GM04503 (cell line): ENCODE measurements at regions not wholly inside any gene's neighbourhood (a gene's known extent, or its start where the extent isn't known, plus 50 kb on each side); places are given as distances from the start of the nearest gene placed in this dataset.
A peak's percentile ranks its signal among the peaks of the same experiment; 100 is the strongest.

Experiments used
- DNase-seq: peaks from one replicate; pipeline ENCODE4 v3.0.0-alpha.2; 2012; ENCODE audit warnings: low read depth

- DNase-seq = no peak
Observed at GRCh38 chr12:115259968-115260747, 576.2 kb upstream of the TBX3 start.

DNA sequence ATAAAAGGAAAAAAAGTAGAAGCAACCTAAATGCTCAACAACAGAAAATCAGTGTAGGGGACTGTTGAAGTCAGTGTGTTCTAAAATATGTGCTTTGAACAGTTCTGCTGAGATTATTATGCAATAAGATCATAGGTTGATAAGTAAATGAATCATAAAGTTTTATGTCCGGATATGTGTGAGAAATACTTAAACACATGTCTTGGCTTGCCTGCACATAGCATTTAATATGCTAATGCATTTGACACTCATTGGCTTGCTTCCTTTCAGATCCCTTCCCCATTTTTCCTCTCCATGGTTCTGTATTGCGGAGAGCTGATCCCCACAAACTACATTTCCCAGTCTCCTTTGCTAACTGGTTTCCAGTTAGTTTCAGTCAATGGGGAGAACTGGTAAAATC, 573.8 kb upstream of the TBX3 start:
- peak; percentile 21 for DNase-seq

GRCh38 chr12:115255962-115256361, 572.0 kb upstream of the TBX3 start:
- DNase-seq = no peak

- no peak for DNase-seq
Observed at GRCh38 chr12:115255257-115255656, 571.3 kb upstream of the TBX3 start.

DNA sequence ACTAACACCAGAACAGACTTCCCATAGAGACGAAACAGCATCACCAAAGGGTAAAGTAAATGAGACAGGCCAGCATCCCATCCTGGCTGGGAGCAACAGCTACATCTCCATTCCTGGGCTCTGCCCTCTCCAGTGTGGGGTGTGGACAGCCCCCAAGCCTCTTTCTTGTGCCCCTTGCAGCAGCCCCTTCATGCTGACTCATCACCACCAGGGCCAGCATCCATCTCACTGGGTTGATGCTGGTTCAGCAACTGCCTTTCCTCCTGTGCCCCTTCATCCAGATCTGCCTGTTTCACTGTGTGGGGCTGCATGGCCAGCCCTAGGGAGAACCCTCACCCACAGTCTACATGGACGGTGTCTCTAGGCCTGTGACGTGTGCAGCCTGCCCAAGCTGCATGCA, 569.1 kb upstream of the TBX3 start:
- DNase-seq = no peak

DNA sequence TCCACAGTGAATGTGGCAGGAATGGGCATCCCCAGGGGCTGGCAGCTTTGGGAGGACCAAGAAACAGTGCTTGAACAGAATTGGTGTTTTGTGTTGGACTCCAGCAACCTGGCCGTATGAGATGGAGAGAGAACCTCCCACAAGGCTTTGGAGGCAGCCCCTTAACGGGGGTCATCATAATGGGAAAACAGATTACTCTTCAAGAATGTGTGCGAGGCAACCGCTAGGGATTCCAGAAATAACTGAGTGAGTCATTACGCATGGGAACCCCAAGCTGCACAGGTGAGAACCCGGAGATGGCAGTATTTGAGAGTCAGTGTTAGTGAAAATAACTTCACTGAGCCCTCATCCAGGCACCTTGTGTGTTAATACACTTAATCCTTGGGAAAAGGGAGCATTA, 567.8 kb upstream of the TBX3 start:
- DNase-seq = no peak

GRCh38 chr12:115249671-115250278, 565.8 kb upstream of the TBX3 start:
- DNase-seq = no peak

DNA sequence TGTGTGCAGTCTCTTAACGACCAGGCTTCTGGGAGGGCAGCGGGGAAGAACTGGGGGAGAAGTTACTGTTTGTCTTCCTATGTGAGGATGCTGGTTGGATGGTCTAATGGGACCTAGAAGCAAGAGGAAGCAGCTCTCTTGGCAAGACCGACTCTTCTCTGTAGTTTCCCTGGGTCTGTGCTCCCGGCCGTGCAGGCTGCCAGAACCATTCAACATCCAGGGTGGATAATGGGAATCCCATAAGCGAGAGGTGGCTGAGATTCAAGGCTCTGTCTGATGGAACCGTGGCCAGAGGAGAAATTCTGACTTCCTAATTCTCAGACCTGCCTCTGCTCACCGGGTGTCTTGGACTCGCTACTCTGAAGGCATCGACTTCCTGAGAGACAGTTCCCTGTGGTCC, 561.0 kb upstream of the TBX3 start:
- DNase-seq = no peak

GRCh38 chr12:115243933-115244628, 560.1 kb upstream of the TBX3 start:
- DNase-seq = no peak

DNA sequence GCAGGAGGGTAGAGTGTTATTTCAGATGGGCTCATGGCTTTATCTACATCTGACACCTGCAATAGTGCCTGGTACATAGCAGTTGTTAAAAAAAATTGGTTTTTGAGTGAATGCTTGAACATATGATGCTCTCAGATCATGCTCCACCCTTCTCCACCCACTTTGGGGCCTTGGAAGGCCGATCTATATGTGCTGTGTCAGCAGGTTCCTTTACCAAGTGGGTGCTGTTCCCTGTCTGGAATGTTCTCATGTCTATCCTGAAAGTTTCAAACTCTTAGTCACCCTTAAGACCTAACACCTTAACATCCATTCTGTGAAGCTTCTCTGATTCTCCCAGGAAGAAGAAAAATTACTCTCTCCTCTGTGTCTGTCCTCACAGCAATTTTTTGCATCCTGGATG, 556.3 kb upstream of the TBX3 start:
- no peak for DNase-seq

DNA sequence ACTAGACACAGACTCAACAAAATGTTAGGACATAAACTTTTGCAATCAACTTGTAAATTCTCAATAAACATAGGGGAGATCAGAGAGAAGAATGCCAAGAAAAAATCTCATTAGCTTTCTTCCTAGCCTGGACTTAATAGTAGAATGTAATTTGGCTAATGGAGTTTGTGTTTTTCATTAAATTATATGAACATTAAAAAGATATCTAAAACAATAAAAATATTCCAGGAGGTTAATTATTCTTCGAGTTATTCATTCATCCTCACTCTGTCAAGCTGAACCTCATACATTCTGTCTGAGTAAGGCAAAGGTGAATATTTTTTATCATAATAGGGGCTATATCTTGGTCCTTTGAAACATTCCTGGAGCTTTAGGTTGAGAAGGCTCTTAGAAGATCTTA, 551.9 kb upstream of the TBX3 start:
- DNase-seq = no peak

- DNase-seq = no peak
Observed at GRCh38 chr12:115233891-115234543, 550.0 kb upstream of the TBX3 start.

DNA sequence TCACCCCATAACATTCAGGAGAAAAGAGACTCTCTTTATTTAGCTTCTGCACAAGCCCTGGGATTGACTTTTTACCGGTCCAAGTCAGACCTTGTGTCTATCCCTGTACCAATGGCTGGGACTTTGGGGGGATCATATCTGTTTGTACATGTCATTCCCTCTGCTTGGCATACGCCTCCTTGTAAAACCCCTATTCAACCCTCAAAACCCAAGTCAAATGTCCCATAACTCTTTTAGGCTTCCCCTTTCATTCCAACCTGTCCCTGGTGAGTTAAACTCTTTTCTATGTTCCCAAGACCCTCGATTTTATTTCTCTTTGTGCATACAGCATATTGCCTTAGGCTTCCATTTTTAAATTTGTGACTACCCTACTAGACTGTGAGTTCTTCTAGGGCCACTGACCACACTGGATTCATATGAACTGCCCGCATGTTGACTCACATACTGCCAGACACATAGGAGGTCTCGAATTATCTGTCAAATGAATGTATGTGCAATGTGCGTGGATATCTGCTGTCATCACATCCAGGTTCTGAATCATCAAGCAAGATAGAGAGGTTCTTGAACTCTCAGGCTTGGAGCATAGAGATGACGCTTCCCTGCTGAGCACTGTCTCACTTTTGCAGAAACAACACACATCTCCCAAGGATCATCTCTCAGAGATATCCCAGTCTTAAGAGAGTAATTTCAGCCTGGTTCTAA, 548.6 kb upstream of the TBX3 start:
- DNase-seq = peak; percentile 34

- DNase-seq = no peak
Observed at GRCh38 chr12:115230606-115231005, 546.6 kb upstream of the TBX3 start.

DNA sequence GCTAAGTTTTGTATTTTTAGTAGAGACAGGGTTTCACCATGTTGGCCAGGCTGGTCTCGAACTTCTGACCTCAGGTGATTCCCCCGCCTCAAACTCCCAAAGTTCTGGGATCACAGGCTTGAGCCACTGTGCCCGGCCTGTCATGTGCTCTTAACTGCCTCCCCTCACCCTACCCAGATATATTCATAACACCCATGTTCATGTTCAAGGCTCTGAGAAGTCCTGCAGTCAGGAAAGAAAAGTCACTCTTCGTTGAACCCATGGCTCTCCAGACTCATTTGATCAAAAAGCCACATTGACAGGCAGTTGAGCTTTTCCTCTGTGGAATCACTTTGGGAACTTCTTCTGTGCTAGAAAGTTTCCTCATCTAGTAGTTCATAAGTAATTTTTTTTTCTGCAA, 545.5 kb upstream of the TBX3 start:
- no peak for DNase-seq

GRCh38 chr12:115228434-115228833, 544.5 kb upstream of the TBX3 start:
- no peak for DNase-seq

GRCh38 chr12:115227137-115227615, 543.2 kb upstream of the TBX3 start:
- peak; percentile 87 for DNase-seq

DNA sequence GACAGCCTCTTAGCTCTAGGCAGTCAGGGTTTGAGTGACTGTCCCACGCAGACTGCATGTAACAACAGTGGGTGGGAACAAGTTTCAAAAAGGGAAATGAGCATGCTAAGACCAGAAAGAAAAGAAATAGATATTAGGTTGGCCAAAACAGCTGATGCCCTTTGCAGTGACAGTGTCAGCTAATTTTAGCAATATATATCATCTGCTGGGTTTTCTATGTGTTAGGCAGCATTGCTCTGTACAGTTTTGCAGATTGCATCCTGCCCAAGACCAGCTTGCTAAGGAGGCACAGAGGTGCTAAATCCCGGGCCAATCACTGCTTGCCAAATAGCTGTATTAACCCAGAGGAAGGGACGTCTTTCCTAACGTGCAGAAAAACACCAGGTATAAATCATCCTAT, 541.9 kb upstream of the TBX3 start:
- DNase-seq = no peak

DNA sequence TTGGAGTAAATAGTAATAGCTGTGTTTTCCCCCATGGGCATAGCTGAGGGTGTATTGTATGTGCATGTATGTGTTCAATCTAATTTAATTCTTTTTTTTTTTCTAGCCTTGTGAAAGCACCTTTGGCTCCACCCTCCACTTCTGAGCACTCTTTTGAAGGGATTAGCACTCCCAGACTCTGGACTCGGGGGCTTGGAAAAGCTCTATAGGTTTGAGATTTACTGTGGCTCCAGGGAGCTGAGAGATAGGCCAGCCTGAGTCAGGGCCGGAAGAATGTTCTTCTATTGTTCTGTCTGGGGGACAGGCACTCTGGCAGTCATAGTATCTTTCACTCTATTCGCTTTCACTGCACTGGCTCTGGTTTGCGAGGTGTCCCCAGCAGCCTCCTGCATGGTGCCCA, 540.0 kb upstream of the TBX3 start:
- no peak for DNase-seq

- DNase-seq = peak; percentile 27
Observed at GRCh38 chr12:115223322-115223721, 539.3 kb upstream of the TBX3 start.

DNA sequence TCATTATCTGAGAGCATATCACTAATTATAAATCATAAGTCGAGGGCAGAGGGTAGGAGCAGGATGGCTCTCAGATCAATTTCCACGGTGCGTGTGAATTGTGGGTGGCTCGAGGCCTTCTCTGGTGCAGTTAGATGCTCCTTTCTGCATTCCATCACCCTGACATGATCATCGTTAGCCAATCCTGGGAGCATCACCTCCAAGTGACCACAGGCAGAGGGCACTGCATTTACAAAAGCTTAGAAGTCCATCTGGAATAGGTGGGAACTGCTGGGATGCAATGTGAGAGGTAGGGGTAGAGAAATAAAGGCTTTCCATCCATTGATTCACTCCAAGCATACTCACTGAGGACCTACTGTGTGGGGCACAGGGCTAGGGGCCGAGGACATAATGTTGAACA, 538.2 kb upstream of the TBX3 start:
- DNase-seq = no peak

- no peak for DNase-seq
Observed at GRCh38 chr12:115216301-115216700, 532.3 kb upstream of the TBX3 start.
